ENCODE measurements at regions not wholly inside any gene's neighbourhood (a gene's known extent, or its start where the extent isn't known, plus 50 kb on each side); places are given as distances from the start of the nearest gene placed in this dataset.

DNA sequence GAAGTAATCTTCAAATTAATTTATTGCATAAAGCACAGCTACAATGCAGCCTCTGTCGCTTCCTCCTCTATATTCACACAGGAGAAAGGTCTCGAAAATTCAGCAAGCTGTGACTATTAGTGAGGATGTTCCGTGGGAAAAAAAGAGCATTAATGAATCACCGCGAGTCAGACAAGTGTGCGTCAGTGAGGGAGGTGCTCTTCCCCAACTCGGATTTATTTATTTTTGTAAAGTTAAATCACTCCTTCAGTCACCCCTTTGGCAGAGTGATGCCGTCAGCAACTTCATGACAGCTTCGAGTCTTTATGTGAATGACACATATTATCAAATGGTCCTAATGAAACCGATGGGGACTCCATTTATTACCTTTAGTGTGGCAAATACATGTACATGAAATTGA is 648.9 kb upstream of the SALL3 start (continued):
- TF ChIP-seq, protein P1, sequence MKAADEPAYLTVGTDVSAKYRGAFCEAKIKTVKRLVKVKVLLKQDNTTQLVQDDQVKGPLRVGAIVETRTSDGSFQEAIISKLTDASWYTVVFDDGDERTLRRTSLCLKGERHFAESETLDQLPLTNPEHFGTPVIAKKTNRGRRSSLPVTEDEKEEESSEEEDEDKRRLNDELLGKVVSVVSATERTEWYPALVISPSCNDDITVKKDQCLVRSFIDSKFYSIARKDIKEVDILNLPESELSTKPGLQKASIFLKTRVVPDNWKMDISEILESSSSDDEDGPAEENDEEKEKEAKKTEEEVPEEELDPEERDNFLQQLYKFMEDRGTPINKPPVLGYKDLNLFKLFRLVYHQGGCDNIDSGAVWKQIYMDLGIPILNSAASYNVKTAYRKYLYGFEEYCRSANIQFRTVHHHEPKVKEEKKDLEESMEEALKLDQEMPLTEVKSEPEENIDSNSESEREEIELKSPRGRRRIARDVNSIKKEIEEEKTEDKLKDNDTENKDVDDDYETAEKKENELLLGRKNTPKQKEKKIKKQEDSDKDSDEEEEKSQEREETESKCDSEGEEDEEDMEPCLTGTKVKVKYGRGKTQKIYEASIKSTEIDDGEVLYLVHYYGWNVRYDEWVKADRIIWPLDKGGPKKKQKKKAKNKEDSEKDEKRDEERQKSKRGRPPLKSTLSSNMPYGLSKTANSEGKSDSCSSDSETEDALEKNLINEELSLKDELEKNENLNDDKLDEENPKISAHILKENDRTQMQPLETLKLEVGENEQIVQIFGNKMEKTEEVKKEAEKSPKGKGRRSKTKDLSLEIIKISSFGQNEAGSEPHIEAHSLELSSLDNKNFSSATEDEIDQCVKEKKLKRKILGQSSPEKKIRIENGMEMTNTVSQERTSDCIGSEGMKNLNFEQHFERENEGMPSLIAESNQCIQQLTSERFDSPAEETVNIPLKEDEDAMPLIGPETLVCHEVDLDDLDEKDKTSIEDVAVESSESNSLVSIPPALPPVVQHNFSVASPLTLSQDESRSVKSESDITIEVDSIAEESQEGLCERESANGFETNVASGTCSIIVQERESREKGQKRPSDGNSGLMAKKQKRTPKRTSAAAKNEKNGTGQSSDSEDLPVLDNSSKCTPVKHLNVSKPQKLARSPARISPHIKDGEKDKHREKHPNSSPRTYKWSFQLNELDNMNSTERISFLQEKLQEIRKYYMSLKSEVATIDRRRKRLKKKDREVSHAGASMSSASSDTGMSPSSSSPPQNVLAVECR (CRISPR knock-in tag; IDR thresholded peaks at IDR 0.05; ENCODE audit: borderline replicate concordance), result no peak
- no peak for TF ChIP-seq RBM39 (IDR thresholded peaks at IDR 0.05; ENCODE audit: low read depth, low read length, poor library complexity, severe bottlenecking)
- TF ChIP-seq ZNF460 (CRISPR knock-in tag; IDR thresholded peaks at IDR 0.05; ENCODE audit: borderline replicate concordance), result no peak
- no peak for TF ChIP-seq U2AF2 (IDR thresholded peaks at IDR 0.05; ENCODE audit: low read depth, low read length)
- no peak for TF ChIP-seq MBNL3 (CRISPR knock-in tag; conservative IDR thresholded peaks at IDR 0.05)
- TF ChIP-seq STAT5B (CRISPR knock-in tag; IDR thresholded peaks at IDR 0.05), result no peak
- TF ChIP-seq, protein P2, sequence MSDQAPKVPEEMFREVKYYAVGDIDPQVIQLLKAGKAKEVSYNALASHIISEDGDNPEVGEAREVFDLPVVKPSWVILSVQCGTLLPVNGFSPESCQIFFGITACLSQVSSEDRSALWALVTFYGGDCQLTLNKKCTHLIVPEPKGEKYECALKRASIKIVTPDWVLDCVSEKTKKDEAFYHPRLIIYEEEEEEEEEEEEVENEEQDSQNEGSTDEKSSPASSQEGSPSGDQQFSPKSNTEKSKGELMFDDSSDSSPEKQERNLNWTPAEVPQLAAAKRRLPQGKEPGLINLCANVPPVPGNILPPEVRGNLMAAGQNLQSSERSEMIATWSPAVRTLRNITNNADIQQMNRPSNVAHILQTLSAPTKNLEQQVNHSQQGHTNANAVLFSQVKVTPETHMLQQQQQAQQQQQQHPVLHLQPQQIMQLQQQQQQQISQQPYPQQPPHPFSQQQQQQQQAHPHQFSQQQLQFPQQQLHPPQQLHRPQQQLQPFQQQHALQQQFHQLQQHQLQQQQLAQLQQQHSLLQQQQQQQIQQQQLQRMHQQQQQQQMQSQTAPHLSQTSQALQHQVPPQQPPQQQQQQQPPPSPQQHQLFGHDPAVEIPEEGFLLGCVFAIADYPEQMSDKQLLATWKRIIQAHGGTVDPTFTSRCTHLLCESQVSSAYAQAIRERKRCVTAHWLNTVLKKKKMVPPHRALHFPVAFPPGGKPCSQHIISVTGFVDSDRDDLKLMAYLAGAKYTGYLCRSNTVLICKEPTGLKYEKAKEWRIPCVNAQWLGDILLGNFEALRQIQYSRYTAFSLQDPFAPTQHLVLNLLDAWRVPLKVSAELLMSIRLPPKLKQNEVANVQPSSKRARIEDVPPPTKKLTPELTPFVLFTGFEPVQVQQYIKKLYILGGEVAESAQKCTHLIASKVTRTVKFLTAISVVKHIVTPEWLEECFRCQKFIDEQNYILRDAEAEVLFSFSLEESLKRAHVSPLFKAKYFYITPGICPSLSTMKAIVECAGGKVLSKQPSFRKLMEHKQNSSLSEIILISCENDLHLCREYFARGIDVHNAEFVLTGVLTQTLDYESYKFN (CRISPR knock-in tag; conservative IDR thresholded peaks at IDR 0.05), result no peak
- no peak for TF ChIP-seq ZNF160 (CRISPR knock-in tag; IDR thresholded peaks at IDR 0.05)
- TF ChIP-seq ZFP36 (IDR thresholded peaks at IDR 0.05; ENCODE audit: borderline replicate concordance, low read depth, low read length, partially characterized antibody), result no peak
- TF ChIP-seq, protein P3, sequence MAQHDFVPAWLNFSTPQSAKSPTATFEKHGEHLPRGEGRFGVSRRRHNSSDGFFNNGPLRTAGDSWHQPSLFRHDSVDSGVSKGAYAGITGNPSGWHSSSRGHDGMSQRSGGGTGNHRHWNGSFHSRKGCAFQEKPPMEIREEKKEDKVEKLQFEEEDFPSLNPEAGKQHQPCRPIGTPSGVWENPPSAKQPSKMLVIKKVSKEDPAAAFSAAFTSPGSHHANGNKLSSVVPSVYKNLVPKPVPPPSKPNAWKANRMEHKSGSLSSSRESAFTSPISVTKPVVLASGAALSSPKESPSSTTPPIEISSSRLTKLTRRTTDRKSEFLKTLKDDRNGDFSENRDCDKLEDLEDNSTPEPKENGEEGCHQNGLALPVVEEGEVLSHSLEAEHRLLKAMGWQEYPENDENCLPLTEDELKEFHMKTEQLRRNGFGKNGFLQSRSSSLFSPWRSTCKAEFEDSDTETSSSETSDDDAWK (CRISPR knock-in tag; IDR thresholded peaks at IDR 0.05), result no peak

All from HepG2 (cell line).